Spleen (tissue), 7 donors: ENCODE measurements at regions not wholly inside any gene's neighbourhood (a gene's known extent, or its start where the extent isn't known, plus 50 kb on each side); places are given as distances from the start of the nearest gene placed in this dataset.

Source experiments
- CTCF ChIP-seq, 11 experiments: fragments of 200-600 bp in 7 of 11; fragments of 450-650 bp in 4 of 11; sonication (generic) in 4 of 11; IDR thresholded peaks in 8 of 11; conservative IDR thresholded peaks in 3 of 11; 1 replicate in 7 of 11; 2 replicates in 4 of 11; pipeline versions ENCODE4 v1.4.0 to v1.8.0; 2016 to 2021; ENCODE audit warnings: antibody characterized with exemption in 11 of 11, inconsistent platforms in 4 of 11, mild to moderate bottlenecking in 1 of 11
- POLR2A ChIP-seq, 3 donors: fragments of 450-650 bp; IDR thresholded peaks; one replicate each; pipeline ENCODE4 v1.5.1; 2017; ENCODE audit warnings: antibody characterized with exemption in 3 of 3, mild to moderate bottlenecking in 1 of 3
- donor health status: DM: no; HTN: no; CAD: no; lungs with moderate emphysema.
- donor health status: DM: no; HTN: no; CAD: no.
- donor health status: DM: no; HTN: no; CAD: no.

GRCh38 chr10:78321500-78321899 is 287.8 kb downstream of the RPS24 start:
- TF ChIP-seq CTCF (IDR thresholded peaks at IDR 0.05 in 8 of 11, conservative IDR thresholded peaks at IDR 0.05 in 3 of 11) (no peak), POLR2A (IDR thresholded peaks at IDR 0.05) (no peak)
